Caco-2 (cell line): ENCODE measurements at regions not wholly inside any gene's neighbourhood (a gene's known extent, or its start where the extent isn't known, plus 50 kb on each side); places are given as distances from the start of the nearest gene placed in this dataset.
A peak's percentile ranks its signal among the peaks of the same experiment; 100 is the strongest.

ENCODE experiments used
- BruUV-seq: library from RNA; stranded (reverse); fragments of 400-500 nt; replicated peaks from 2 replicates; lab custom pipeline; 2021; lab: Mats Ljungman, UMichigan
- CTCF ChIA-PET: fragments of 300-600 bp; sonication (Branson Sonifier 250); formaldehyde crosslinking; loops from one replicate; lab custom pipeline; 2022; ENCODE audit warnings: antibody characterized with exemption; lab: Charles Lee
- POLR2A ChIA-PET: fragments of 300-600 bp; sonication (Branson Sonifier 250); formaldehyde crosslinking; loops from one replicate; lab custom pipeline; 2022; ENCODE audit warnings: antibody characterized with exemption; lab: Charles Lee
- DNase-seq, 2 experiments: peaks; one replicate each; pipeline versions ENCODE4 v3.0.0 to v3.0.0-alpha.2; 2020 to 2022
- H3K27me3 ChIP-seq: replicated peaks from 2 replicates; pipeline ENCODE4 v1.6.0; 2011; ENCODE audit warnings: low read length; ENCODE audit not compliant: control insufficient read depth, insufficient read depth
- H3K36me3 ChIP-seq: 2 replicates; pipeline ENCODE4 v1.5.1; 2011; ENCODE audit warnings: low read length; ENCODE audit not compliant: control insufficient read depth, insufficient read depth
- H3K4me1 ChIP-seq: fragments of 250-450 bp; sonication (Bioruptor Pico); 2 replicates; pipeline ENCODE4 v1.5.1; 2020; ENCODE audit warnings: mild to moderate bottlenecking
- H3K4me3 ChIP-seq: 2 replicates; pipeline ENCODE4 v1.5.1; 2011; ENCODE audit warnings: low read depth, mild to moderate bottlenecking, control low read depth, low read length
- H3K9me3 ChIP-seq: fragments of 250-450 bp; sonication (Bioruptor Pico); 2 replicates; pipeline ENCODE4 v1.5.1; 2020; ENCODE audit warnings: mild to moderate bottlenecking, moderate library complexity
- H3K27ac Mint-ChIP-seq: one replicate; pipeline ENCODE4 v1.8.0; 2022; ENCODE audit warnings: mixed read lengths; ENCODE audit not compliant: unreplicated experiment
- H3K27me3 Mint-ChIP-seq: one replicate; pipeline ENCODE4 v1.8.0; 2022; ENCODE audit warnings: mixed read lengths; ENCODE audit not compliant: insufficient read depth, unreplicated experiment
- H3K36me3 Mint-ChIP-seq: one replicate; pipeline ENCODE4 v1.8.0; 2022; ENCODE audit warnings: mild to moderate bottlenecking, mixed read lengths; ENCODE audit not compliant: insufficient read depth, unreplicated experiment
- H3K4me1 Mint-ChIP-seq: one replicate; pipeline ENCODE4 v1.8.0; 2022; ENCODE audit warnings: low read depth, mixed read lengths; ENCODE audit not compliant: unreplicated experiment
- H3K4me3 Mint-ChIP-seq: one replicate; pipeline ENCODE4 v1.8.0; 2022; ENCODE audit warnings: mild to moderate bottlenecking, moderate library complexity, mixed read lengths; ENCODE audit not compliant: unreplicated experiment
- H3K9me3 Mint-ChIP-seq: one replicate; pipeline ENCODE4 v1.8.0; 2022; ENCODE audit warnings: mixed read lengths; ENCODE audit not compliant: unreplicated experiment
- intact Hi-C: fragments of 100-400 bp; cut with micrococcal nuclease; formaldehyde crosslinking; loops from one replicate; pipeline ENCODE4 v1.10.0; 2022; ENCODE audit not compliant: unreplicated experiment
- TF ChIP-seq, protein P1 (sequence below), 2 experiments: fragments of 200-600 bp in 1 of 2; IDR thresholded peaks; 1 replicate in 1 of 2; 2 replicates in 1 of 2; pipeline versions ENCODE4 v1.5.1 to v1.8.0; 2011 to 2022; ENCODE audit warnings: antibody characterized with exemption in 1 of 2, control low read depth in 1 of 2, inconsistent platforms in 1 of 2, low read depth in 1 of 2, low read length in 1 of 2, mild to moderate bottlenecking in 1 of 2, moderate library complexity in 1 of 2; ENCODE audit not compliant: insufficient read depth in 1 of 2, severe bottlenecking in 1 of 2, unreplicated experiment in 1 of 2

DNA sequence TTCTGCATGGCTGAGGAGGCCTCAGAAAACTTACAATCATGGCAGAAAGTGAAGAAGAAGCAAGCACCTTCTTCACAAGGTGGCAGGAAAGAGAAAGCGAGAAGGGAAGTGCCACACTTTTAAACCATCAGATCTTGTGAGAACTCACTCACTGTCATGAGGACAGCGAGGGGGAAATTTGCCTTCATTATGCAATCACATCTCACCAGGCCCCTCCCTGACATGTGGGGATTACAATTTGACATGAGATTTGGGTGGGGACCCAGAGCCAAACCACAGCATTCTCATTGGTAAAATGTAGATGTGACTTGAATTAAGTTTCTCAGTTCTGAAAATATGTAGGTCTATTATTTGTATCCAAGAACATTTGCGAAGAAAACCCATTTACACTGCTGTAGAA, 854.8 kb downstream of the EPHA4 start:
- CTCF ChIA-PET: no interaction called here
- intact Hi-C loops: no loop called here
- peaks cover 31% of the 10 kb centered on the region for H3K9me3 Mint-ChIP-seq
- no TSS peak for BruUV-seq
- H3K27ac Mint-ChIP-seq: no peak overlapping the region
- H3K4me3 Mint-ChIP-seq: no peak overlapping the region
- POLR2A ChIA-PET: no interaction called here
- no peak for DNase-seq
- TF ChIP-seq, protein P1, sequence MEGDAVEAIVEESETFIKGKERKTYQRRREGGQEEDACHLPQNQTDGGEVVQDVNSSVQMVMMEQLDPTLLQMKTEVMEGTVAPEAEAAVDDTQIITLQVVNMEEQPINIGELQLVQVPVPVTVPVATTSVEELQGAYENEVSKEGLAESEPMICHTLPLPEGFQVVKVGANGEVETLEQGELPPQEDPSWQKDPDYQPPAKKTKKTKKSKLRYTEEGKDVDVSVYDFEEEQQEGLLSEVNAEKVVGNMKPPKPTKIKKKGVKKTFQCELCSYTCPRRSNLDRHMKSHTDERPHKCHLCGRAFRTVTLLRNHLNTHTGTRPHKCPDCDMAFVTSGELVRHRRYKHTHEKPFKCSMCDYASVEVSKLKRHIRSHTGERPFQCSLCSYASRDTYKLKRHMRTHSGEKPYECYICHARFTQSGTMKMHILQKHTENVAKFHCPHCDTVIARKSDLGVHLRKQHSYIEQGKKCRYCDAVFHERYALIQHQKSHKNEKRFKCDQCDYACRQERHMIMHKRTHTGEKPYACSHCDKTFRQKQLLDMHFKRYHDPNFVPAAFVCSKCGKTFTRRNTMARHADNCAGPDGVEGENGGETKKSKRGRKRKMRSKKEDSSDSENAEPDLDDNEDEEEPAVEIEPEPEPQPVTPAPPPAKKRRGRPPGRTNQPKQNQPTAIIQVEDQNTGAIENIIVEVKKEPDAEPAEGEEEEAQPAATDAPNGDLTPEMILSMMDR (IDR thresholded peaks at IDR 0.05; ENCODE audit: insufficient read depth in 1 of 2, low read depth in 1 of 2, low read length in 1 of 2, severe bottlenecking in 1 of 2, unreplicated experiment in 1 of 2): no peak
- H3K4me3 ChIP-seq: no peak overlapping the region
- 0 out of 2 replicates have a peak, but pooled peaks cover 4% of the 10 kb centered on the region for H3K9me3 ChIP-seq
- H3K27me3 ChIP-seq: no peaks in the 10 kb centered on the region
- no peaks in the 10 kb centered on the region for H3K4me1 Mint-ChIP-seq
- no peaks in the 10 kb centered on the region for H3K4me1 ChIP-seq
- peaks cover 3% of the 10 kb centered on the region for H3K27me3 Mint-ChIP-seq
- no peaks in the 10 kb centered on the region for H3K36me3 Mint-ChIP-seq
- H3K36me3 ChIP-seq: no peaks in the 10 kb centered on the region

GRCh38 chr2:220736778-220737177, 835.3 kb downstream of the EPHA4 start:
- CTCF ChIA-PET: no interaction called here
- H3K27me3 Mint-ChIP-seq: peaks cover 20% of the 10 kb centered on the region
- H3K9me3 Mint-ChIP-seq: no peaks in the 10 kb centered on the region
- BruUV-seq: no TSS peak
- no peaks in the 10 kb centered on the region for H3K9me3 ChIP-seq
- no peaks in the 10 kb centered on the region; the same call in 1 of the 2 replicates for H3K27me3 ChIP-seq
- DNase-seq: no peak
- TF ChIP-seq, protein P1 (IDR thresholded peaks at IDR 0.05; ENCODE audit: insufficient read depth in 1 of 2, low read depth in 1 of 2, low read length in 1 of 2, severe bottlenecking in 1 of 2, unreplicated experiment in 1 of 2): no peak
- no peak overlapping the region for H3K4me3 ChIP-seq
- no peaks in the 10 kb centered on the region for H3K4me1 ChIP-seq
- intact Hi-C loops: no loop called here
- H3K4me3 Mint-ChIP-seq: peak overlapping the region; percentile 29
- H3K36me3 Mint-ChIP-seq: no peaks in the 10 kb centered on the region
- POLR2A ChIA-PET: no interaction called here
- no peak overlapping the region for H3K27ac Mint-ChIP-seq
- no peaks in the 10 kb centered on the region for H3K4me1 Mint-ChIP-seq
- no peaks in the 10 kb centered on the region for H3K36me3 ChIP-seq

DNA sequence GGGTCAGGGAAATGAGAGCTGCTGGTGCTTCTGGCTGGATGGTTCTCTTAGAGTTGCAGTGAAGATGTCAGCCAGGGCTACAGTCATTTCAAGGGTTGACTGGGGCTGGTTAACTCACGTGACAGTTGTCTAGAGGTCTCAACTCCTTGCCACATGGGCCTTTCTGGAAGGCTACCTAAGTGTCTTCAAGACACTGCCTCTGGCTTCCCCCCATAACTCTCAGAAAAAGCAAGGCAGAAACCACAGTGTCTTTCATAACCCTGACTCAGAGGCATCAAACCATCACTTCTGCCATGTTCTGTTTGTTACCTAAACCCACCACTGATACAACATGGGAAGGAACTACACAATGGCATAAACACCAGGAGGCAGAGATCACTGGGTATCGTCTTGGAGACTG, 828.9 kb downstream of the EPHA4 start:
- no peaks in the 10 kb centered on the region for H3K9me3 Mint-ChIP-seq
- DNase-seq: no peak
- TF ChIP-seq, protein P1 (IDR thresholded peaks at IDR 0.05; ENCODE audit: insufficient read depth in 1 of 2, low read depth in 1 of 2, low read length in 1 of 2, severe bottlenecking in 1 of 2, unreplicated experiment in 1 of 2): no peak
- intact Hi-C loops: no loop called here
- H3K27ac Mint-ChIP-seq: no peak overlapping the region
- Histone ChIP-seq H3K4me3 (no peak overlapping the region), H3K4me1 (no peaks in the 10 kb centered on the region), H3K9me3 (no peaks in the 10 kb centered on the region), H3K27me3 (peaks cover 1% of the 10 kb centered on the region), H3K36me3 (no peaks in the 10 kb centered on the region)
- no TSS peak for BruUV-seq
- H3K27me3 Mint-ChIP-seq: peaks cover 8% of the 10 kb centered on the region
- H3K4me3 Mint-ChIP-seq: no peak overlapping the region
- H3K4me1 Mint-ChIP-seq: no peaks in the 10 kb centered on the region
- CTCF ChIA-PET: no interaction called here
- POLR2A ChIA-PET: no interaction called here
- no peaks in the 10 kb centered on the region for H3K36me3 Mint-ChIP-seq
